ENCODE measurements at regions not wholly inside any gene's neighbourhood (a gene's known extent, or its start where the extent isn't known, plus 50 kb on each side); places are given as distances from the start of the nearest gene placed in this dataset.

DNA sequence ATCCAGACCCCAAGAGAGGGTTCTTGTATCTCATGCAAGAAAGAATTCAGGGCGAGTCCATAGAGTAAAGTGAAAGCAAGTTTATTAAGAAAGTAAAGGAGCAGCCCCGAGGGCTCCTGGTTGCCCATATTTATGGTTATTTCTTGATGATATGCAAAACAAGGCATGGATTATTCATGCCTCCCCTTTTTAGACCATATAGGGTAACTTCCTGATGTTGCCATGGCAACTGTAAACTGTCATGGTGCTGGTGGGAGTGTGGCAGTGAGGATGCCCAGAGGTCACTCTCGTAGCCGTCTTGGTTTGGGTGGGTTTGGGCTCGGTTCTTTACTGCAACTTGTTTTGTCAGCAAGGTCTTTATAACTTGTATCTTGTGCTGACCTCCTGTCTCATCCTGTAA lies 750.2 kb upstream of the FANCL start:
- Histone ChIP-seq H3K4me3 (ENCODE audit: low read depth, low read length) (no peak overlapping the region), H3K4me1 (no peaks in the 10 kb centered on the region), H3K27me3 (no peaks in the 10 kb centered on the region), H3K9me3 (no peaks in the 10 kb centered on the region), H3K36me3 (no peaks in the 10 kb centered on the region)
- no peak for TF ChIP-seq CTCF (IDR thresholded peaks at IDR 0.05; ENCODE audit: low read depth, low read length)
- DNase-seq, result no peak

GRCh38 chr2:58985541-58985940 lies 744.4 kb upstream of the FANCL start:
- H3K27me3 ChIP-seq, result no peaks in the 10 kb centered on the region
- H3K4me1 ChIP-seq, result no peaks in the 10 kb centered on the region
- H3K9me3 ChIP-seq, result no peaks in the 10 kb centered on the region
- no peak overlapping the region for H3K4me3 ChIP-seq (ENCODE audit: low read depth, low read length)
- H3K36me3 ChIP-seq, result no peaks in the 10 kb centered on the region
- TF ChIP-seq CTCF (IDR thresholded peaks at IDR 0.05; ENCODE audit: low read depth, low read length), result no peak
- DNase-seq, result no peak

- Histone ChIP-seq H3K9me3 (no peaks in the 10 kb centered on the region), H3K36me3 (no peaks in the 10 kb centered on the region), H3K4me1 (no peaks in the 10 kb centered on the region), H3K27me3 (no peaks in the 10 kb centered on the region), H3K4me3 (ENCODE audit: low read depth, low read length) (no peak overlapping the region)
- no peak for TF ChIP-seq CTCF (IDR thresholded peaks at IDR 0.05; ENCODE audit: low read depth, low read length)
- no peak for DNase-seq
Observed at GRCh38 chr2:58984731-58985130, 743.6 kb upstream of the FANCL start.

DNA sequence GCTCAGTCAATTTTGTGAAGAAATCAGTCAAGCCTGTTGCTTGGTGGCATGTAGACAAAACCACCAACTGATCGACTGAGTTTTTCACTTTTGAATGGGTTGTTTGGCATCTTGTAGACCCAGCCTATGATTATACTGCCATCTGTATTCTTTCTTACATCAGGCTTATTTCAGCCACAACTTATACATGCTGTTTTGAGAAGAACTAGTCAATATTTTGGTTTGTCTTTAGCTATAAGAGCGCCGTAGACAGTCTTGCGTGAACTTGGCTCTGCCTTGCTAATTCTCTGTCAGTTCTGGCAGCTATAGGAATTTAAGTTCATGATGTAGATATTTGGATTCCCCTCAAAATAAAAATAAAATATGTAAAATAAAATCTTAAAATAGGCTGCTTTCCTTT lies 742.0 kb upstream of the FANCL start:
- no peak for DNase-seq
- TF ChIP-seq CTCF (IDR thresholded peaks at IDR 0.05; ENCODE audit: low read depth, low read length), result no peak
- Histone ChIP-seq H3K27me3 (no peaks in the 10 kb centered on the region), H3K9me3 (no peaks in the 10 kb centered on the region), H3K4me3 (ENCODE audit: low read depth, low read length) (no peak overlapping the region), H3K36me3 (no peaks in the 10 kb centered on the region), H3K4me1 (no peaks in the 10 kb centered on the region)

GRCh38 chr2:58981237-58981636 lies 740.1 kb upstream of the FANCL start:
- no peaks in the 10 kb centered on the region for H3K36me3 ChIP-seq
- H3K4me3 ChIP-seq (ENCODE audit: low read depth, low read length), result no peak overlapping the region
- DNase-seq, result no peak
- no peaks in the 10 kb centered on the region for H3K9me3 ChIP-seq
- no peaks in the 10 kb centered on the region for H3K27me3 ChIP-seq
- no peak for TF ChIP-seq CTCF (IDR thresholded peaks at IDR 0.05; ENCODE audit: low read depth, low read length)
- no peaks in the 10 kb centered on the region for H3K4me1 ChIP-seq

DNA sequence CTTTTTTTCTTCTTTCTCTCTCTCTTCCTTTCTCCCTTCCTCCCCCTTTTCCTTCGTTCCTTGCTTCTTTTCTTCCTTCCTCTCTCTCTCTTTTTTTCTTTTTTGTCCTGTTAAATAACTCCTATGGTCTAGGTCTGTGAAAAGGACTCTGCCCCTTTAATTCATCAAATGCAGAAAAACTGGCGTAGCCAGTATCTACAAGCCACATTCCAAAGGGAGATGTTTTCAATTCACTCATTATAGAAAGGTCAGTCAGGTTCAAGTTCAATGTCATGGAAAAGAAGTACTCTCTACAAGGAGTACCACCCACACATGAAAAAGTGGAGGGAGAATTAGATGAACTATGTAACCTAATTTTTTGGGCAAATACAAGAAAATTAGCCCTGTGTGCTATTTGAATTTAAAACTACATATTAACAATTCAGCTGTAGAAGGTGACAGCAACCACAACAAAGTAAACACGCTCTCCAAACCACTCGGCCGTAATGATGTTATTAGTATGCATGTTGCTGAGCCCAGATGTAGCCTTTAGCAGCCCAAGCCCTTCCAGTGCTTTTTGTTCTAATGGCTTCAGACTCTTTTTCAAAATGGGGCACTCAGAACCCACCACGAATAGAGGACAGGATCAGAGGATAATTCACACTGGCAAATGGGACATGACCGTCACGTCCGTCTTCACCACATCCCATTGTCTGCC lies 735.4 kb upstream of the FANCL start:
- Histone ChIP-seq H3K9me3 (no peaks in the 10 kb centered on the region), H3K4me1 (peaks cover 13% of the 10 kb centered on the region), H3K36me3 (no peaks in the 10 kb centered on the region), H3K27me3 (no peaks in the 10 kb centered on the region), H3K4me3 (ENCODE audit: low read depth, low read length) (no peak overlapping the region)
- no peak for TF ChIP-seq CTCF (IDR thresholded peaks at IDR 0.05; ENCODE audit: low read depth, low read length)
- no peak for DNase-seq

All from BE2C (cell line).